ENCODE measurements at regions not wholly inside any gene's neighbourhood (a gene's known extent, or its start where the extent isn't known, plus 50 kb on each side); places are given as distances from the start of the nearest gene placed in this dataset.

GRCh38 chr14:49189375-49189774 is 396.8 kb downstream of the RPS29 start:
- H3K9me3 ChIP-seq: no peaks in the 10 kb centered on the region
- H3K4me3 ChIP-seq: no peak overlapping the region
- TF ChIP-seq POLR2AphosphoS5 (IDR thresholded peaks at IDR 0.05) (no peak), EP300 (IDR thresholded peaks at IDR 0.05; ENCODE audit: low read depth) (no peak), CTCF (IDR thresholded peaks at IDR 0.05) (no peak), POLR2A (IDR thresholded peaks at IDR 0.05) (no peak)
- H3K27me3 ChIP-seq: no peaks in the 10 kb centered on the region
- no peak for DNase-seq
- 17 to 40% methylated on average over 1 of the region's 1 CpG for WGBS, 2 donors (ENCODE audit: low coverage in 1 of 2)
- intact Hi-C loops (cut with DNase I; ENCODE audit: low total_unique reads): no loop called here
- H3K36me3 ChIP-seq: no peaks in the 10 kb centered on the region
- H3K4me1 ChIP-seq: no peaks in the 10 kb centered on the region
- in situ Hi-C loops (cut with MboI; ENCODE audit: low pct_ligation_motif_present in 1 of 4, low pct_unique_long_range_greater_than_20kb in 1 of 4, low sequenced_read_pairs in 3 of 4): no loop called here
- no peak overlapping the region for H3K27ac ChIP-seq

GRCh38 chr14:49187799-49188198 is 398.4 kb downstream of the RPS29 start:
- DNase-seq: no peak
- 60 to 70% methylated on average over 2 to 4 of the region's 4 CpGs for WGBS, 2 donors (ENCODE audit: low coverage in 1 of 2)
- H3K4me3 ChIP-seq: no peak overlapping the region
- TF ChIP-seq POLR2AphosphoS5 (IDR thresholded peaks at IDR 0.05): no peak
- H3K27me3 ChIP-seq: no peaks in the 10 kb centered on the region
- H3K4me1 ChIP-seq: no peaks in the 10 kb centered on the region
- H3K36me3 ChIP-seq: no peaks in the 10 kb centered on the region
- H3K9me3 ChIP-seq: no peaks in the 10 kb centered on the region
- no peak overlapping the region for H3K27ac ChIP-seq
- intact Hi-C loops (cut with DNase I; ENCODE audit: low total_unique reads) (no loop called here), in situ Hi-C loops (cut with MboI; ENCODE audit: low pct_ligation_motif_present in 1 of 4, low pct_unique_long_range_greater_than_20kb in 1 of 4, low sequenced_read_pairs in 3 of 4) (no loop called here)

- no peaks in the 10 kb centered on the region for H3K4me1 ChIP-seq
- no peaks in the 10 kb centered on the region for H3K27me3 ChIP-seq
- H3K9me3 ChIP-seq: no peaks in the 10 kb centered on the region
- TF ChIP-seq POLR2A (IDR thresholded peaks at IDR 0.05): no peak
- no peak for TF ChIP-seq POLR2AphosphoS5 (IDR thresholded peaks at IDR 0.05)
- no peak for TF ChIP-seq EP300 (IDR thresholded peaks at IDR 0.05; ENCODE audit: low read depth)
- TF ChIP-seq CTCF (IDR thresholded peaks at IDR 0.05): peak in 4 of 5 experiments; percentile 27 to 47 (median 34)
- H3K4me3 ChIP-seq: no peak overlapping the region
- H3K27ac ChIP-seq: no peak overlapping the region
- H3K36me3 ChIP-seq: no peaks in the 10 kb centered on the region
- in situ Hi-C loops (cut with MboI; ENCODE audit: low pct_ligation_motif_present in 1 of 4, low pct_unique_long_range_greater_than_20kb in 1 of 4, low sequenced_read_pairs in 3 of 4) (no loop called here), intact Hi-C loops (cut with DNase I; ENCODE audit: low total_unique reads) (no loop called here)
- WGBS, 2 donors (ENCODE audit: low coverage in 1 of 2): 29 to 44% methylated on average over 1 to 3 of the region's 3 CpGs
- peak; percentile 38 for DNase-seq
Measured at GRCh38 chr14:49173765-49174373, 412.3 kb downstream of the RPS29 start.

GRCh38 chr14:49164074-49164473 is 422.1 kb downstream of the RPS29 start:
- no peaks in the 10 kb centered on the region for H3K4me1 ChIP-seq
- no peak for TF ChIP-seq POLR2A (IDR thresholded peaks at IDR 0.05)
- TF ChIP-seq POLR2AphosphoS5 (IDR thresholded peaks at IDR 0.05): no peak
- no peak for TF ChIP-seq CTCF (IDR thresholded peaks at IDR 0.05)
- TF ChIP-seq EP300 (IDR thresholded peaks at IDR 0.05; ENCODE audit: low read depth): no peak
- H3K27ac ChIP-seq: no peak overlapping the region
- 52 to 72% methylated on average over 2 of the region's 2 CpGs for WGBS, 2 donors (ENCODE audit: low coverage in 1 of 2)
- no peaks in the 10 kb centered on the region for H3K27me3 ChIP-seq
- in situ Hi-C loops (cut with MboI; ENCODE audit: low pct_ligation_motif_present in 1 of 4, low pct_unique_long_range_greater_than_20kb in 1 of 4, low sequenced_read_pairs in 3 of 4) (no loop called here), intact Hi-C loops (cut with DNase I; ENCODE audit: low total_unique reads) (no loop called here)
- H3K9me3 ChIP-seq: no peaks in the 10 kb centered on the region
- H3K4me3 ChIP-seq: no peak overlapping the region
- DNase-seq: no peak
- no peaks in the 10 kb centered on the region for H3K36me3 ChIP-seq

DNA sequence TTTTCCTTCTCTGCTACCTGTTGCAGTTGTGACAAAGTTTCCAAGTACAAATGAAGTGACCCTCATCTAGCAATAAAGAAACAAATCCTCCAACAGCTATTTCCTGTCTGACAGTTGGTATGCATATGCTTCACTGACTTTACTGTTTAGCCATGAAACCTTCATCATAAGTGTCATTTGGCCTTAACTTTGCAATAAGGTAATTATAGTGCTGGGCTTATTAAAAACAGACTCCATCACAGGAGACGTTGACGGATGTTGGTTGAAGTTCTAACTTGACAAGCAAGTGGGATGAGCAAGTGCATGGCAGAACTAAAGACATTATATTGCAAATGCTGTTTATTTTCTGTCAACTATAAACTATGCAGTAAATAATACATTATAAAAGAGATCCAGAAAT is 425.2 kb downstream of the RPS29 start:
- no peaks in the 10 kb centered on the region for H3K9me3 ChIP-seq
- no peak overlapping the region for H3K27ac ChIP-seq
- intact Hi-C loops (cut with DNase I; ENCODE audit: low total_unique reads): no loop called here
- H3K36me3 ChIP-seq: no peaks in the 10 kb centered on the region
- H3K27me3 ChIP-seq: no peaks in the 10 kb centered on the region
- in situ Hi-C loops (cut with MboI; ENCODE audit: low pct_ligation_motif_present in 1 of 4, low pct_unique_long_range_greater_than_20kb in 1 of 4, low sequenced_read_pairs in 3 of 4): no loop called here
- no peak for DNase-seq
- TF ChIP-seq CTCF (IDR thresholded peaks at IDR 0.05) (no peak), EP300 (IDR thresholded peaks at IDR 0.05; ENCODE audit: low read depth) (no peak), POLR2A (IDR thresholded peaks at IDR 0.05) (no peak), POLR2AphosphoS5 (IDR thresholded peaks at IDR 0.05) (no peak)
- no peak overlapping the region for H3K4me3 ChIP-seq
- no peaks in the 10 kb centered on the region for H3K4me1 ChIP-seq
- WGBS, 2 donors (ENCODE audit: low coverage in 1 of 2): 48 to 73% methylated on average over 2 of the region's 2 CpGs
